Spleen (tissue), 7 donors: ENCODE measurements at regions not wholly inside any gene's neighbourhood (a gene's known extent, or its start where the extent isn't known, plus 50 kb on each side); places are given as distances from the start of the nearest gene placed in this dataset.

Experiments
- POLR2A ChIP-seq, 3 donors: fragments of 450-650 bp; IDR thresholded peaks; one replicate each; pipeline ENCODE4 v1.5.1; 2017; ENCODE audit warnings: antibody characterized with exemption in 3 of 3, mild to moderate bottlenecking in 1 of 3
- TF ChIP-seq, protein P1 (sequence below), 11 experiments: fragments of 200-600 bp in 7 of 11; fragments of 450-650 bp in 4 of 11; sonication (generic) in 4 of 11; IDR thresholded peaks in 8 of 11; conservative IDR thresholded peaks in 3 of 11; 1 replicate in 7 of 11; 2 replicates in 4 of 11; pipeline versions ENCODE4 v1.4.0 to v1.8.0; 2016 to 2021; ENCODE audit warnings: antibody characterized with exemption in 11 of 11, inconsistent platforms in 4 of 11, mild to moderate bottlenecking in 1 of 11
- donor health status: DM: no; HTN: no; CAD: no; lungs with moderate emphysema.
- donor health status: DM: no; HTN: no; CAD: no.
- donor health status: DM: no; HTN: no; CAD: no.

- TF ChIP-seq, protein P1, sequence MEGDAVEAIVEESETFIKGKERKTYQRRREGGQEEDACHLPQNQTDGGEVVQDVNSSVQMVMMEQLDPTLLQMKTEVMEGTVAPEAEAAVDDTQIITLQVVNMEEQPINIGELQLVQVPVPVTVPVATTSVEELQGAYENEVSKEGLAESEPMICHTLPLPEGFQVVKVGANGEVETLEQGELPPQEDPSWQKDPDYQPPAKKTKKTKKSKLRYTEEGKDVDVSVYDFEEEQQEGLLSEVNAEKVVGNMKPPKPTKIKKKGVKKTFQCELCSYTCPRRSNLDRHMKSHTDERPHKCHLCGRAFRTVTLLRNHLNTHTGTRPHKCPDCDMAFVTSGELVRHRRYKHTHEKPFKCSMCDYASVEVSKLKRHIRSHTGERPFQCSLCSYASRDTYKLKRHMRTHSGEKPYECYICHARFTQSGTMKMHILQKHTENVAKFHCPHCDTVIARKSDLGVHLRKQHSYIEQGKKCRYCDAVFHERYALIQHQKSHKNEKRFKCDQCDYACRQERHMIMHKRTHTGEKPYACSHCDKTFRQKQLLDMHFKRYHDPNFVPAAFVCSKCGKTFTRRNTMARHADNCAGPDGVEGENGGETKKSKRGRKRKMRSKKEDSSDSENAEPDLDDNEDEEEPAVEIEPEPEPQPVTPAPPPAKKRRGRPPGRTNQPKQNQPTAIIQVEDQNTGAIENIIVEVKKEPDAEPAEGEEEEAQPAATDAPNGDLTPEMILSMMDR (IDR thresholded peaks at IDR 0.05 in 8 of 11, conservative IDR thresholded peaks at IDR 0.05 in 3 of 11), result no peak
- TF ChIP-seq POLR2A (IDR thresholded peaks at IDR 0.05), result no peak
Observed at GRCh38 chr2:129203331-129203730, 776.1 kb upstream of the RAB6C start.
